Activated T-cell treated with anti-CD3 and anti-CD28 coated beads for 24 hours (primary cell): ENCODE measurements at regions not wholly inside any gene's neighbourhood (a gene's known extent, or its start where the extent isn't known, plus 50 kb on each side); places are given as distances from the start of the nearest gene placed in this dataset.

ENCODE experiments used
- DNase-seq: peaks from one replicate; pipeline ENCODE4 v3.0.0-alpha.2; 2020; ENCODE audit warnings: low read depth

DNA sequence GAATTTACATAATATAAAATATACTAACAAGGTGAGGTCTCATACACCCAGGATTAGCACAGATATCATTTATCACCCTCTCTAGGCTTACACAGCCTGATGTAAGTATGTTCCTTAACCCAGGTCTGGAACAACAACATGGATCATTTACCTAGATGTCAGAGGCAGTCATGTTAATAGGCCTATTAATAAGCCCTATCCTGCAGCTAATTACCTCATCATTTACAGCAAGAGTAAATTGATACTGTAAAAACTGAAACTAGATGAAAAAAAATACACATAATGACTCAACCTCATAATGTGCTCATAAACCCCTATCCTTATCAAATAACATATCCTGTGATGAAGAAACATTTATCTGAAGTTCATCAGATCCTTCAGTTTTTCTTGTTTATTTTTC is 334.3 kb upstream of the MANEA start:
- no peak for DNase-seq

DNA sequence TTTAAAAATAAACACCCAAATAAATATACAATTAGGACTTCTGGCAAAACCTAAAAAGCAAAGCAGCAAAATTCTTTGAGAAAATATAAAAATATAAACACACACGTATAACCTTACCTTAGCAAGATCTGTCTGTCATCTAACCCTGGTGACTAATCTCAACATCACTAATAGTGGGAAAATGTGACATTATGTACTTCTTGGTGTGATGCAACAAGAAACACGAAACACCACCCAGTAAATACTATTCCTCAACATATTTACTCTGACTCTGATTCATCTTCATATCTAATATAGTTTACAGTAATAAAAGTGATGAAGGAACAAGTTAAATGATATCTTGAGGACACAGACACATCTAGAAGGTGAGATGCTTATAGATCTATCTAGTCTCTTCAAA is 332.6 kb upstream of the MANEA start:
- DNase-seq, result no peak

DNA sequence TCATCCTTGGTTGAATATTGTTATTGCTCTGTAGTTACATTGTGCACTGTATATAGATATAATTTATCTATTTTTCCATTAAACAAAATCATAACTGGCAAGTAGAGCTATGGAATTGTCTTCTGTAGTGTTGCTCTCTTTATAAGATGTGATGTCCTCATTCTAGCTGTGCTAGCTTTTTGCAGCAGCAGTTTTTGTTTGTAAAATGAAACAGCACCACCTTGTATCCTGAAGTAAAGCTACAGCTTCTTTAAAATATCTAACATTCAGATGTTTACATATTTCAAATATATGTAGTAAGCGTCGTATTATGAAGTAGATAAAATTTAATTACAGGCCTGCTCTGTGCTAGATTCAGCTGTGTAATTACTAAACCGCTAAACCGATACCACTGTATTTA is 328.8 kb upstream of the MANEA start:
- DNase-seq, result no peak

DNA sequence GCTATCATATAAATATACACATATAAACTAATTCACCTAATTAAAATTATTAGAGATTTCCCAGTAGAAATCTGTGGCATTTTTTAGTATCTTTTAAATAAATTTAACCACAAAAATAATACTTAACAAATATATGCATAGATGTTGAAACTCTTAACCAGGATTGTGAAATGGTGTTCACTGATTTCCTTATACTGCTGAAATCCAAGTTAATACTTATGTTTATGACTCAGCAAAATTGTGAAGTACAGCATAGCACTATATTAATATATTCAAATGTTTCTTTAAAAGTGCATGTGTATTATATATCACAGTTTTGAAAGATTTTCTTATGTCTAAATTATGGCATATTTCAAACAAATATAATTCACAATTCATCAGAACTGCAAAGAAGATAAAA is 328.2 kb upstream of the MANEA start:
- DNase-seq, result no peak

DNA sequence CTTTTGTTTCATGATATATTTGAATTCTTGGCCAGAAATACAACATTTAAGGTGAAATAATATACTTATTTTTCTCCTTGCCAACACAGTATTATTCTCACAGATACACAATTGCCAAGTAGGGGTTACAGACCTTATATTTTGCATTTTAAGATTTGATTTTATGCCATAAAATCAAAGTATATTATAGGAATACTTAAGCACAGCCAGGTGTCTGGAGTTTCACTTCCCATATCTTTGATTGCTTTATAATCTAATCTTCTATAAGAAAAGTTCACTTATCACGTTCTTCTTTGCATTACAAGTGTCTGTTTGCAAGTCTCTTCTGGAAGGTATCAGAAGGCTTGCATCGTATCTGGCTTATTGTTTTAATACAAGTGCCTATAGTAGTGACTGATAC is 327.7 kb upstream of the MANEA start:
- no peak for DNase-seq

DNA sequence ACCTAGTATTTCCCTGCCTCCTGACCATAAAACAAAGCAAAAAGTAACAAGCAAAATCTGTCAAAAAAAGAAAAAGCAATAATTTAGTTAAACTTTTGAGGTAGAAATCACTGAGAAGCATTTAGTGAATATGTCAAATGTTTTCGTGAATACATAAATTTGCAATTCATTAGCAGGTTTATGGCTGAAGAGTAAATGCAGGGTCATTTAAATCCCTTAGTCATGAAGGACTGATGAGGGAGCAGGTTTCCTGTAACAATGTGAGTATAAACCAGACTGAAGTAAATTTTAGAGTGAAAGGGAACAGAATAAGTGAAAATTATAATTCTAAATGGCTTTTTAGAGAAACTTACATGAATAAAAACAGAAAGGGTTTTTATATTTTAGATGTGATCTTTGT is 313.5 kb upstream of the MANEA start:
- DNase-seq, result no peak

DNA sequence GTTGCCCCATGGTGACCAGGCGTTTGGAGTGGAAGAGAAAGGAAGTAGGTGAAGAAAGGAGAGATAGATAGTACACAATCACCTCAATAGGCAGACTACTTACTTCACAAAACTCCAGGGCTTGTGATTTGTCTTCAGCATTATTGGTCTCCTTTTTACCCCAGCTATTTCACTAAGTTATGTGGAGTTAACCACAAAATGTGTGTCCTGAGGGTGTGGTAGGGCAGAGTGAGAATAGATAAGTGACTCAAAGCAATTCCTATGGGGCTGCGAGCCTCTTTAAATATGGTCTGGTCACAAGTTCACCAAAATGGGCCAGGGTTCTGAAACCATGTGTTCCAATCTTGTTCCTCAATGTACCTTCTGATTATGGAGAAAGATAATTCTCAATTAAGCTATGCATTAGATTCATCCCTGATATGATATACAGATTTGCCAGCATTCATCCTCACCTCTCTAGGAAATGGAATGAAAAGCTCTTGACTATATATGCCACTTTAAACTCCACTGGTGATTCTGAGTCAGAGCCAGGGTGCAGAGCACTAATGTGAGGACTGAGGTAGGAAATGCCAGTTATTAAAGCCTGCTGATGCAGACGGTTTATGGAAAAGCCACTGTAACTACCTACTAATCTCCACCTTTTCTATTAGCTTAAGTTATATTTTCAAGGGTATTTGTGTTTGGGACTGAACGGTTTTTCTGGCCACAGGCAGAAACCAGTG is 310.6 kb upstream of the MANEA start:
- no peak for DNase-seq

DNA sequence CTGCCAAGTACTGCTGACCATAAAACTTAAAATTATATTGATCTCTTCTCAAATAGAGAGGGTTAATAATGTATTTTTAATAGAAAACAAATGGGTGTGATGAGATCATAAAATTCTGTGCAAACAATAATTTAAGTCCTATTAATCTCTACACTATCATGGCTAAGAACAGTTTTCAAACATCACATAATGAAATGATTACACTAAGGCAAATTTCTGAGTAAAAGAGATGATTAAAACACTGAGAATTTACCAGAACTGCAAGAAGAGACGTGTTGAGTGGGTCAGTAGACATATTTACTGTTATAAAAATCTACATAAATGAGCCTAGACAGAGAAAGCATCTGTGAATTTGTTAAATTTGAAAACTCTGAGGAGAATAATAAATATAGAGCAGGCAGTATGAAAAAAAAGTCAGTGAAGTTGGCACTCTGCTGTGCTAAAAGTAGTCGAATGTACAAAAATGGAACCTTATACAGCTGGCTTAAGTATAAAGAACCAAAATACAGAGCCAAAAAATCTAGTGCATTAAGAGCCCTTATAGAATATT is 302.6 kb upstream of the MANEA start:
- no peak for DNase-seq

DNA sequence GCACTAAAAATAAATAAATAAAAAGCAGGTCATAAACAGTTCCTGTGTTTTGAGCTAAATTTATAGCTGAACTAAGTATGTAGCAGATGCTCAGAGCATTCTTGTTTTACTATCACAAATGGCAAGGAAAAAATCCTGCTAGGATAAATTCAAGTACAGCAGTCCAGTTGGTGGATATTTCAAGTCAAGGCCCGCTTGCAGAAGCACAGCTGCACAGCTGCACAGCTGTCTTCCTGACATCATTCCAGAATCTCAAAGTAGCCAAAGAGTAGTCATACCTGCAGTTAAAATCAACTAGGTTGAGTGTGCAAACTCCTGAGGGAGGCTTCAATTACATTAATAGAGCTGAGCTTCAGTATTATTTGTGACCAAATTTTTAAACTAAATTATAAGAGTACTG is 297.7 kb upstream of the MANEA start:
- DNase-seq, result no peak

DNA sequence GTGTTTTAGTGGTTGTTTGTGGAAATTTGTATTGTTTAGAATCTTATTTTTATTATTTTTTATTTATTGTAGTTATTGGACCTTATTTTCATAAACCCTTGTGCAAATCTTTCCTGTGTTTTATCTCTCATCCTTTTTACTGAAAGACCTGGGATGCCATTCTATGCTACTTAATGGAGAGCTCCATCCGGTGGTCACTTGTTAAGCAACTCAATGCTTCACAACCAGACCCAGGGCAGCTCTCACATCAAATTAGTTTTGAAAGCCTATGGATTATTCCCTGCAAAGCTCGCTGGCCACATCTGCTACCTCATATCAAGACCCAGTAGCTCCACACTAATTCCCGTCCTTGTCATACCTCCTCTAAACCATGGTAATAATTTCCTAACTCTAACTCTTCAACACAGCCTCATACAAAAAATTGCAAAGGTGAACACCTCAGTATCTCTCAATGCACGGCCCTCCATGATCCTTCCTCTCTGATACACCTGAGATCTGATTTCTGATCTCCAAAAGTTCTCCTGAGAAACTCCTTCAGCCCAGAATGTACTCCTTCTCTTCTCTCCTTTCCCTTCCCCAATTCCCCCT is 296.6 kb upstream of the MANEA start:
- no peak for DNase-seq

DNA sequence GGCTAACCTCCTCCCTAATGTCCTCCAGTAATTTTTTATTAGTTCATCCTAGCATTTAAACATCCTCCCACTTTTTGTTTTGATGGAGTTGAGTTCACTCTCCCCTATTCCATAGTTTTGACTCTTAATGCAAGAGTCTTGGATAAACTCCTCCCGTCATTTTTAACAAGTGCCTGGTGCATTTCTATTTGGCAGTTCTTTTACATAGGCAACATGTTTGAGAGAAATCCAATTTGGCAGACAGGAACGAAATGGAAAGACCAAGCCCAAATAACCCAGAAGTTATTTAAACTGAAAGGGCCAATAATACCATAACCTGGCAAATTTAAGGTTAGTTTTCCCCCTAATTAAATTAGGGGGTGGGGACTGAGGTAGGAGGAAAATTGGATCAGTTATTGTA is 291.5 kb upstream of the MANEA start:
- no peak for DNase-seq

DNA sequence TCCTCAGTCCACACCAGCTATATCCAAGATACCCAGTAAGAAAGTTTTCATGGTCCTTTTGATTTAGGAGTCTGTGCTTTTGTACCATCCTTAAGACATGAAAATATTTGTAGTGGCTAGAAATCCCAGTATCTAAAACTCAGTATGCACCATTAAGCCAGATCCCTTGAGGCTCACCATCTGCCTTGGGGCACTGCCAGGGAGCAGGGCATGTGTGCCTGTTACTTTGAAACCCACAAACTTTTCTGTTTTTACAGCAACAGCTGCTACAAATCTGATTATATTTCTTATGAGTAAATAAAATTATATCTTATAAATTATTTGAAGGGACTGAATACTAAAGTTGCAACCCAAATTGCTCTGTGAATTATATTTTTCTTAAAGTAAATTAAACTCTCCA is 290.5 kb upstream of the MANEA start:
- no peak for DNase-seq

DNA sequence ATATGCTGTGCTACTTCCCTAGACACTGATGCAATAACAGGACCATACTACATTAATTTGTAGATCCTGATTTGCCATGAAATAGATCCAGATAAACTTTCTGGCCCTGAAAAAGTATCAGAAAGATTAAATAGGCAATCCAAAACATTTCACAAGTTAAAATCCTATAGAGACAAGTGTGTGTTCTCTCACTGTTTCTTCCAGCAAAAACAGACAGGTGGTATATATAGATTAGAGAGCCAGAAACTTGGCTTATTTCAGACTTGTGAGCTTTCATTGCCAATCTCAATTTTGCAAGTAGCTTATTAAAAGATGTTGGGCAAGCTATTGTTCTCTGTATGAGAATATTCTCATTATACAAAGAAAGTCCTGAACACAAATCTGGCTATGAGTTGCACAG is 289.1 kb upstream of the MANEA start:
- no peak for DNase-seq

DNA sequence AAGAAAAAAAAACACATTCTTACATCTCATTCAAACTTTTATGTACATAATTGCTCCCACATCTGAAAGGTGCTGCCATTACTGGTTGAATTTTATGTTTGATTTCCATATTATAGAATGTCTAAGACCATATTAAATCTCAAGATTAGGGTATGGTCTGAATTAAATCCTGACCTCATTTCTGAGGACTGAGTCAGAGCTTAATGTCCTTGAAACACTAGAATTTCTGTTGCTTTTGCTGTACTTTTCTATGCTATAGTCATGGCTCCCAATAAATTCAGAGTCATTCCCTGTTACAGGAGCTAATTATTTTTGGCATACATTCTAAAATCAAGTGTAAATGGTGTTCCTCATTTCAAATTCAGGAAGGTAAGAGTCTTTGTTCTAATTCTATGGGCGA is 285.3 kb upstream of the MANEA start:
- no peak for DNase-seq

DNA sequence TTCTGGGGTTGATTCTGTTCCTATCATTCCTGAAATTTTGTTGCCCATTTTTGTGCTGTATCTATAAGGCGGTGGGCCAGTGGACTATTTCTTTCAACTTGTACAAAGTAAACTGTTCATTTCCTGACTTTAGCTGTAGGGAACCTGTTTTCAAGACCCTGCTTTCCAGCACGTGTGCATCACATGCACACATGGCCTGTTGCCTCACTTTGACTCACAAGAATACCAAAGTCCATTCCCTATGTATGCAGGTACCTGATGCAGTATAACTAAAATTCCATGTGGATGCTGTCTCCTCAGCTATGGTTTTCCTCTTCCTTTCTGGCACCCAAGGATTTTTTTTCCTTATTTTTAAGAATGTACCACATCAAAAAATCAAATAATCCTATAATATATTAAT is 284.1 kb upstream of the MANEA start:
- no peak for DNase-seq

DNA sequence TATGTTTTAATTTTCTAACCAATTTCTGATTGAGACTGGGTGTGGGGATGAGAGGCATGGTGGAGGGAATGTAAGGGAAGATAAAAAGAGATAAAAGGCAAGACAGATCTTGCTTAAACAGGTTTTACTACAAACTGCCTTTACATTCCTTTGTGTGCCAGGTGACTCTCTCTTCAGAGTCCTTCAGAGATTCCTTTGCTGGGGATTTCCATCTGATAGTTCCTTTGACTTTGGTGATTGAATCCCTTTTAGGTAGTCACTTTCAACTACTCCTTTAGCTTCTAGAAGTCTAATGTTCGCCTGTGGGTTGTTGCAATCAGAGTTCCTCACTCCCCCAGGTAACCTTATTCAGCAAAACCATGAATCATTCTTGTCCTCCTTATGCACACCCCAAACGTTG is 283.3 kb upstream of the MANEA start:
- no peak for DNase-seq

DNA sequence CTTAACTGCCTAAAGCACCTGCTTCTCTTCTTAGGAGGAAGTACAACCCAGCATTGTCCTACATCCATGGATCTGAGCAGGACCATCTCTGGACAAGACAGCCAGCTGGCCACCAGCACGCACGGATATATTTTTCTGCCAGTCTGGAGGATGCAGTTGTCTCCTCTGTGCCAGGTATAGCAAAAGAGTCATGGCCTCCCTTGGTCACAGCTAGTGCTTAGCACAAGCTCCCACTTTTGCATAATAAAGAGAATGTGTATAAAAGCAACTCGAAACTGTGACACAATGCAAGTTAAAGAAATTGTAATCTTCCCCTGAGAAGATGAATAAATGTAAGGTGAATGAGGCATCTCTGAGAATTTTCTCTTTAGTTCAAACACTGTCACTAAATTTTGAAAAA is 267.8 kb upstream of the MANEA start:
- DNase-seq, result no peak

DNA sequence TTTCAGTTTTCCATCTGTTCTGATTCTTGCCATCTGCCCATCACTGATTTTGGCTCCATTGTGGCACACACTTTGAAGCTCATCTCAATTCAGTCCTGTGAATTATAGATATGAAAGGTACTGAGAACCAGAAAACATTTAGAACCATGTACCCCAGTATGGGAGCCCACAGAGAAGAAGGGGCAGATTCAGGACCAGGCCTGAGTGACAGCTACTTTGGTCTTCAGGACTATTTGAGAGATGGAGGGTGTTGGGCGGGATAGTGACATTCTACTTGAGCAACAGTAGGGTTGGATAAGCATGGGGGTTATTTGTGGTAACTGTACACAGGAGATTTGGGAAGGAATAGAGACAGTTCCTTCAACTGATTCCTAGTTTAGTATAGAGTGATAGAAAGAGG is 259.2 kb upstream of the MANEA start:
- no peak for DNase-seq

DNA sequence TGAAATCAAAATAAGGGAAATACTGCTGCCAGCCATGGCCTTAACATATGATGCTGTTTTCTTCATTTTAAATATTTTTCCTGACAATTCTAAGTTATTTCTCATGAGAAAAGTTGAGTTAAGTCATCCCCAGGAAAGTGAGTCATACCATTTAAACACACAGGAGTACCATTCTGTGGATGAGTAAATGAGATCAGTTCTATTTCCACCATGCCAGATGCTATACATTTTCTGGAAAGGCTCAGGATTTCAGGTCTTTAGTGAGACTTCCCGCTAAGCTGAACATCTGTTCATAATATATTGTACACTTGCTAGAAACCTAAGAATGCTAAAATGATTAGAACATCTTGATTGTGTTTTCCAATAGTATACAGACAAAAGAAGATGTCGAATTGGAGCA is 256.2 kb upstream of the MANEA start:
- DNase-seq, result no peak

DNA sequence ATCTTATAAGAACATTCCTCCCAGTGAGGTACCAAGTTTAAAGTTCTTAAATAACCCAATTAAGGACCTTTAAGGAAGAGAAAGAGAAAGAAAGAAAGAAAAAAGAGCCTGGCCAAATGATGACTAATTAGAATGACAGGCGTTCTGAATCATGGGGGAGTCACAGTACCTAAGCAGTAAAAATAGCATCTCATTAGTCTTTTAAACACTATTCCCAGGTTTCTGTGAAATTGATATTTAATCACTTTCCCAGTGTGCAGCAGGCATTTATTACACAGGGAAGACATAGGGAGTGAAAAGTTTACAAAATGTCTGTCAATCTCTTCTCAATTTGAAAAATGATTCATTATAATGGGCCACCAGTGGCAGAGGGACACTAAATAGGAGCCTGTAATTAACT is 251.4 kb upstream of the MANEA start:
- DNase-seq, result no peak

DNA sequence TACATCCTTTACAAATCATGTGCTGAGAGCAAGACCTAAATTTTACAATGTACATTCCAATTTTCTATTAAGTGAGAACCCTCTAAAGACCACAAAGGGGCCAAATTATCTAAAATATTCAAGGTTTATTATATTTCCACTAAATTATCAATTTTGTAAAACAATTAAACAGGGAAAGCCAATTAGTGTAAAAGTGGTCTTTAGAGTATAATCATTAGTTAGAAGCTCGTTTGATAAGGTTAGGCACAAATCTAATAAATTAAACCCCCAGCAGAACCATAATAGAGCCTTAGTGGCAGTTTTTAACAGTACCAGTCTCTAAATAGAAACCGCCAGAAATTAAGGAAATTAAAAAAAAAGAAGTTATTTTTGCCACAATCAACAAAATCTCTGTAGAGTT is 249.1 kb upstream of the MANEA start:
- DNase-seq, result no peak

DNA sequence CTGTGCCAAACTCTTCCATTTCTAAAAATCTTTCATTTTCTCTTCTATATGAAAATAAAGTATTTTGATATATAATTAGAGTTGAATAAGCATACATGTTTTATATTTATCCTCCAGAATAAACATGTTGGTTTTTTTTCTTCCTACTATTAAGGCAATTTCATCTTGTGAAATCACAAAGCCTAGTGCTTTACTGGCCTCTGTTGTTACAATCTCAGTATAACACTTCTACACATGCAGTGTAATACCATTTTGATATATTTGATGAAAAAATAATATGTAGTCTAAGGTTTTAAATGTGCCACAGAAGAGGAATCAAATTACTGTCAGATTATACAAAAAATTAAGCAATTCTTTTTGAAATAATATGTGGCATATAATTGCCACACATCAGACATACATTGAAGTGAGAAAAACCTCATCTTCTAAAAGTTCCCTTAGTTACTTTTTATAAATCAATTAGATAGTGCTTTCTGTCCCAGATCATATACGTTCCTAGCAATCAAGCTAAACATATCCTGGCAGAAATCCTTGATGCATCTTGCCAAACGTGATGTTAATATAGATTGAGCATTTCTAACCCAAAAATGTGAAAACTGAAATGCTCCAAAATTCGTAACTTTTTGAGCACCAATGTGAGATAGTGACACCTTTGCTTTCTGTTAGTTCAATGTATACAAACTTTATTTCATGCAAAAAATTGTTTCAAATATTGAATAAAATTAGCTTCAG is 225.1 kb upstream of the MANEA start:
- no peak for DNase-seq

DNA sequence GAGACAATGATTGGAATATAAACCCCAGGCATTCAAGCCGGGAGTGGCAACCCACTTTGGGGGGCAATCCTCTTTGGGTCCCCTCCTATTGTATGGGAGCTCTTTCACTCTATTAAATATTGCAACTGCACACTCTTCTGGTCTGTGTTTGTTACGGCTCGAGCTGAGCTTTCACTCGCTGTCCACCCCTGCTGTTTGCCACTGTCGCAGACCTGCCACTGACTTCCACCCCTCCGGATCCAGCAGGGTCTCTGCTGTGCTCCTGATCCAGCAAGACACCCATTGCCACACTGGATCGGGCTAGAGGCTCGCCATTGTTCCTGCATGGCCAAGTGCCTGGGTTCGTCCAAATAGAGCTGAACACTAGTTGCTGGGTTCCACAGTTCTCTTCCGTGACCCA is 222.8 kb upstream of the MANEA start:
- DNase-seq, result no peak
